HG03280 (cell line): ENCODE measurements at regions not wholly inside any gene's neighbourhood (a gene's known extent, or its start where the extent isn't known, plus 50 kb on each side); places are given as distances from the start of the nearest gene placed in this dataset.
"Not testable (repeated sequence)": the region's sequence is repeated elsewhere in the genome, so short reads cannot be mapped to it uniquely, and the experiment has no call there.

ENCODE experiments used
- ATAC-seq: cut with Tn5 transposase; IDR thresholded peaks from one replicate; pipeline ENCODE4 v1.9.1; 2021; ENCODE audit warnings: mild to moderate bottlenecking, moderate library complexity; ENCODE audit not compliant: unreplicated experiment

DNA sequence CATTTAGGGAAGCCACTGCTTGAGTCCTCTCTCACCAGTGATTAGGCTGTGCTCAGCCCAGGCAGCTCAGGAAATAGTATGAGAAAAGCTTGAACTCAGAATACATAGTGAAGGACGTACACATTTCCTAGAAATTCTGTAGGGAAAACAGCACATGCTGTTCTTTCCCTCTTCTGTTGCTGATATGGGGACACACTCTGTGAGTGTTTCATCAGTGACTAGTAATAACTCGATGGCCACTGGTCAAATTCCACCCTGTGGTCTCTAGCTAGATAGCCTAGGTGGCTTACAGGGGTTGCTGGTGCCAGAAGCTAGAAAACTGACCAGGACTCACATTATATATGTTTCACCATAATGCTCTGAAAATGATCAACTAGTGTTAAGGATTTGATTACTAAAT, 259.8 kb upstream of the SOX4 start:
- no peak for ATAC-seq

DNA sequence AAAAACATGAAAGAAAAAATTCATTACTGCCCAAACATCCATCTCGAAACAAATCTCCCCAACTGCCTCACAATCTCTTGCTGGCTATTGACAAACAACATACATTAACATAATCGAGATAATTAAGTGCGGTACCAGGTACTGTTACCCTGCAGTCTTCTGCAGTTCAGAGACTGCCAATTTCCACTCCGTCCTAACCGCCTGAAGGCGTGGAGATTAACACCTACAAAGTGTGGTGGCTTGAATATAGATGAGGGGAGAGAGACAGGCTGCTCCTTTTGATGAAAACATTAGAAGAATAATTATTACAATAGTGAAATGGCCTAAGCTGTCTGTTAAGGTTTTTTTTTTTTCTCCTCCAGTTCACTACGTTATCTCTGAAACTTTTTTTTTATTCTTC, 258.9 kb upstream of the SOX4 start:
- ATAC-seq: no peak

- no peak for ATAC-seq
Observed at GRCh38 chr6:21335591-21335990, 258.0 kb upstream of the SOX4 start.

DNA sequence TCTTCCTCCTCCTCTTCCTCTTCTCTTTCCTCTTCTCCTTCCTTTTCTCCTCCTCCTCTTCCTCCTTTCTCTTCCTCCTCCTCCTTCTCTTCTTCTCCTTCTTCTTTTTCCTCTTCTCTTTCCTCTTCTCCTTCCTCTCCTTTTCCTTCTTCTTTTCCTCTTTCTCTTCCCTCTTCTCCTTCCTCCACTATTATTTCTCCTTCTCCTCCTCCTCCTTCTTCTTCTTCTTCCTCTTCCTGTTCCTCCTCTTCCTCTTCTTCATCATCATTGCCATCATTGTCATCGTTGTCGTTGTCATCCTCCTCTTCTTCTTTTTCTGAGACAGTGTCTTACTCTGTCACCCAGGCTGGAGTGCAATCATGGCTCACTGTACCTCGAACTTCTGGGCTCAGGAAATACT, 256.3 kb upstream of the SOX4 start:
- ATAC-seq: no peak

- no peak for ATAC-seq
Observed at GRCh38 chr6:21340573-21340972, 253.0 kb upstream of the SOX4 start.

DNA sequence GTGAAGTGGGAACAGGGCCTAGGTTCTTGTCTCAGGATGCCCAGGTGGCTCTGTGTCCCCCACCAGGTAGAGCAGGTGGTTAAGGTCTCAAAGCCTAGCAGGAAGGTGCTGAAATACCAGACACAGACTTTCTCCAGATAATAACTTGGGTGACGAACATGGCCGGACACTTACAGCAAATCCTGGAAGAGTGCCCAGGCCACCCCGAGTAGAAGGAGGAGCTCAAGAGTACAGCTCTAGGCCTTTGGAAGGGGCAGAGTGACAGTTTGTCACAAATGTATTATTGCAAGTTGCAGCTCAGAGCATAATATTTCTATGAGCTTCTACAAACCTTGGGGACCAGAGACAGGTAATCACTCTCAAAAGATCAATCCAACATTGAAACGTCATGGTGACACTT, 251.6 kb upstream of the SOX4 start:
- ATAC-seq: no peak

GRCh38 chr6:21342501-21342900, 251.1 kb upstream of the SOX4 start:
- no peak for ATAC-seq

DNA sequence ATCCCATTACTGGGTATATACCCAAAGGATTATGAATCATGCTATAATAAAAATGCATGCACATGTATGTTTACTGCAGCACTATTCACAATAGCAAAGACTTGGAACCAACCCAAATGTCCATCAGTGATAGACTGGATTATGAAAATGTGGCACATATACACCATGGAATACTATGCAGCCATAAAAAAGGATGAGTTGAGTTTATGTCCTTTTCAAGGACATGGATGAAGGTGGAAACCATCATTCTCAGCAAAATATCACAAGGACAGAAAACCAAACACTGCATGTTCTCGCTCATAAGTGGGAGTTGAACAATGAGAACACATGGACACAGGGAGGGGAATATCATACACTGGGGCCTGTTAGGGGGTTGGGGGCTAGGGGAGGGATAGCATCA, 247.8 kb upstream of the SOX4 start:
- not testable (repeated sequence) for ATAC-seq

- ATAC-seq: no peak
Observed at GRCh38 chr6:21348146-21348503, 245.4 kb upstream of the SOX4 start.

- ATAC-seq: no peak
Observed at GRCh38 chr6:21348504-21349195, 244.9 kb upstream of the SOX4 start.

DNA sequence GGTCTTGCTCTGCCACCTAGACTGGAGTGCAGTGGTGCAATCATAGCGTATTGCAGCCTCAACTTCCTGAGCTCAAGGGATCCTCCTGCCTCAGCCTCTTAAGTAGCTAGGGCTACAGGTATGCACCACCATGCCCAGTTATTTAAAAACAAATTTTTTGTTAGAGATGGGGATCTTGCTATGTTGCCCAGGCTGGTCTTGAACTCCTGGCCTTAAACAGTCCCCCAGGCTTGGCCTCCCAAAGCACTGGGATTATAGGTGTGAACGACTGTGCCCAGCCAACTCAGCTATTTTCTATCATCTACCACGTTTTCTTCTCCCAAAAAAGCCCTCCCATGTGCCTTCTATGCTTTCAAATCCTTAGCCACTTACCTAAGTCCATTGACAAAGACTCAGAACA, 243.7 kb upstream of the SOX4 start:
- no peak for ATAC-seq

- ATAC-seq: no peak
Observed at GRCh38 chr6:21350926-21351325, 242.6 kb upstream of the SOX4 start.

DNA sequence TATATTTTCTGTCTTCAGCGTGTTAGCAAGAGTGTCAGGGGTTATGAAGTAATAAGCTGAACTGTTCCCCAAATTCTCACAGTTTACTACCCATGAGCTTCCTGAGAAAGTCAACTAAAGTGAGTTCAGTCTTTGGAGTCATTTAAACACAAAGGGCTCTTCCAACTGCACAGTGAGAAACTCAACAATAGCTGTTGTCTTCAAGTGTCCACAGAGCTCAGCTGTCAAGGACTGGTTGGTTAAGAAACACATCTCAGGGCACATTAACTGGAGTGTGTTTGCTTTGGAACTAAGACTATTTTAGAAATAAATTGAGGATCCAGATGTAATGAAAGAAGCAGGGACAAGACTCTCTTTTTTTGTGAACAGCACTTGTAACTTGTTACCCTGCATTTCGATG, 241.4 kb upstream of the SOX4 start:
- ATAC-seq: no peak

GRCh38 chr6:21354805-21355238, 238.7 kb upstream of the SOX4 start:
- ATAC-seq: no peak

GRCh38 chr6:21355638-21356037, 237.9 kb upstream of the SOX4 start:
- ATAC-seq: no peak

DNA sequence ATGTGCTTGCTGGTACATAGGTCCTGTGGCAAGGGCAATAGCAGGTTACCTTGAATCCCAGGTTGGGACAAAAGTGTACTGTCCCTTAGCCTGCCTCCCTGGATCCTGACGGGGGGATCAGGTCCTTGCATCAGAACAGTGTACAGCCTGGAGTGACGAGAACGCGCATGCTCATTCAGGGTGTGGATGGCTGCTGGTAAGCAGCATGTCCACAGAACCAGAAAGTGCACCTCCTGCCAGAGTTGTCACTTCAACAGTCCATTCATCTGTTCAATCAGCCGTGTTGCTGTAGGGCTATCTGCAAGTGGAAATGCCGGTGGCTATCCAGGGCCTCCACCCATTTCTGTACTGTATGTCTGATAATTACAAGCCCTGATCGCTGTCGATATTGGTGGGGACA, 236.3 kb upstream of the SOX4 start:
- ATAC-seq: no peak

- ATAC-seq: no peak
Observed at GRCh38 chr6:21359926-21360325, 233.6 kb upstream of the SOX4 start.

DNA sequence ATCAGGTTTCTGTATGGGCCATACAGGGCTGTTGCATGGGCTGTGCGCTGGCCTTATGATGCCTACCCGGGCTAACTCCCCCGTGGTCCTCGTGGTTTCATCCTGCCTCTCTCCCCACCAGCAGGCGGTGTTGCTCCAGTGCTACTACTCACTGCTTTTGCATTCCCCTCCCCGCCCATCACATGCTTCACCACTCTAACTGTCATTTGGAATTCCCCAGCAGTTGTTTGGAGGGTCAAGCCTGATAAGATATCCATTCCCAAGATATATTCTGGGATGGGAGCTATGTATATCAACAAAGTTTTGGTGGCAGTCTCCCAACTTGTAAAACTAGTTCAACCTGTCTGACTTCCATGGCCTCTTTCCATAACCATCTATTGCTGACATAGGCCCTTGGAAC, 233.2 kb upstream of the SOX4 start:
- ATAC-seq: no peak

DNA sequence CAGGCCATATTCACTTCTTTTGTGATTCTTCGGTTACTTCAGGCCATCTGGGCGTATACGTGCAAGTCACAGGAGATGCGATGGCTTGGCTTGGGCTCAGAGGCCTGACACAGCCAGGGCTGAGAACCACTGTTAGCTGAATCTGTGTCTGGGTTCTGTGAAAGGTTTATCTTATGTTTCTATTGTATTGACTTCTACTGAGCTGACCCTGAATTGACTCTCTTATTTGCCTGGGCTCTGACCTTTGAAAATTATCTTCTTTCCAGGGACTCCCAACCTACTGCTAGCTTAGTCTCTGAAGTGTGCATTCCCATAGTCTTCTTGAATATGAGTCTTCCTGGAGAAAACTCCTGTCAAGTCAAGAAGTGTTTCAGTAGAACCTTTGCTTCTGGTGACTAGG, 226.4 kb upstream of the SOX4 start:
- no peak for ATAC-seq

DNA sequence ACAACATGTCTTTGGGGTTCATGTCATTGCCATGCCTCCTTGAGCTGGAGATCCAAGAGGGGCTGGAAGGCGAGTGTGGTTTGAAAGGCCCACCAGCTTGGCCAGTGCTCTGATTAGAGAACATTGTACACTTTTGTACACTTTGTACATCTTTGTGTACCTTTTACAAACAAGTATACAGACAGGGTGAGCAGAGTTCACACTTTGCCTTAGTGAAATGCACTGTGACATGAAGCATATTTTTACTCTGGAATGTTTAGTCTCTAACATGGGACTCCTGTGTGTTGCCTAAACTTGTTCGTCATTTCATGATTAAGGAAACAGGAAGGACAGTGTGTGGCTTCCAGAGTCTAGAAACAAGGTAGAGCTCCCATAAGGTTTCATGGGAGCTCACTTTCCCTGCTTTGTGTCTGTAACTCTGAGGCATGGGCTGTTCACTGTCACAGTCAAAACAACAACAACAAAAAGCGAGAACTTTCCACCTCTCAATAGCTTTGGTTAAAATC, 225.8 kb upstream of the SOX4 start:
- ATAC-seq: no peak

- ATAC-seq: no peak
Observed at GRCh38 chr6:21371061-21371460, 222.5 kb upstream of the SOX4 start.

DNA sequence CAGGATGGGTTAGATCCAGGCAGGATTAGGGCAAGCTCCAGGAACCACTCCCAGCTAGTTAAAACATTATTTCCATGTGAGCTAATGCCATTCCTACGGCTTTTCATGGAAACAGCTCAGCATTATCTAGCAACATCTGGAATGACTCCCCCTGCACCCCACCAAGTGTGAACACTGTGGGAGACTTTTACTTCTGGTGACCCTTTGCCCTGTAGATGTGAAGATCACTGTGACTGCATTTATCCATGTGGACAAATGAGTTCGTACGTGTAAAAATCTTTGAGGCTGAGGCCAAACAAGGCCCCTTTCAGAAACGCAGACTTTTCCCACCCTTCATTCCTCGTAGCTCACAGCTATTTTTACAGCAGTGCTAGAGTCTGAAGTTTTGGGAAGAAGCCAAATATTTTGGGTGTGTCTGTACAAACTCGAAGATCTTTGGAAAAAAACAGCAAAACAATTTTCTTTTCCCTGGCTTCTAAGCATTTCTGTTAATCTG, 221.8 kb upstream of the SOX4 start:
- ATAC-seq: no peak
